Cardiac fibroblast (primary cell): ENCODE measurements at regions not wholly inside any gene's neighbourhood (a gene's known extent, or its start where the extent isn't known, plus 50 kb on each side); places are given as distances from the start of the nearest gene placed in this dataset.

ENCODE experiments used
- DNase-seq, 2 donors: peaks; one replicate each; pipeline versions ENCODE4 v3.0.0 to v3.0.0-alpha.2; 2010; ENCODE audit warnings: low read depth in 2 of 2
- H3K4me3 ChIP-seq, 2 donors: replicated peaks in 1 of 2; 1 replicate in 1 of 2; 2 replicates in 1 of 2; pipeline ENCODE4 v1.5.1; 2011; ENCODE audit warnings: low read depth in 2 of 2, low read length in 2 of 2, mild to moderate bottlenecking in 2 of 2, moderate library complexity in 1 of 2
- TF ChIP-seq, protein P1 (sequence below): IDR thresholded peaks from one replicate; pipeline ENCODE4 v1.5.1; 2011; ENCODE audit warnings: low read depth, mild to moderate bottlenecking, low read length, inconsistent platforms

DNA sequence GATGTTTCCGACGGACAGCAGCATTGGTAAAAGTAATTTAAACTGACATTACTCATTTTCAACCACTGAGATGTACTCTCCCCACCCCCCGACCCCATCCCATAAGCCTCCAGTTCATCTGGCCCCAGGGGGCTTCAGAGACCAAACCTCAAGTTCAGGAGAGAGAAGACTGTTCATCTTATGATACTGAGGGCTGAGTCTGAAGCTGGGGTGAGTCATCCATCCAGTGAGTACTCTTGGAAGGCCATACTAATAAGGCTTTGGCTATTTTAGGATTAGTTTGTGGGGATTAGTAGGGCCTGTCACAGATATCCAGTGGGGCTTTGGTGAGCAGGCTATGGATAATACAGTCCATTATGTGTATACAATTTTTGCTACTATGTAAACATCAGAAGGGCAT is 125.3 kb upstream of the APCDD1 start:
- no peak overlapping the region for H3K4me3 ChIP-seq
- DNase-seq: peak; percentile 2 to 4
- TF ChIP-seq, protein P1, sequence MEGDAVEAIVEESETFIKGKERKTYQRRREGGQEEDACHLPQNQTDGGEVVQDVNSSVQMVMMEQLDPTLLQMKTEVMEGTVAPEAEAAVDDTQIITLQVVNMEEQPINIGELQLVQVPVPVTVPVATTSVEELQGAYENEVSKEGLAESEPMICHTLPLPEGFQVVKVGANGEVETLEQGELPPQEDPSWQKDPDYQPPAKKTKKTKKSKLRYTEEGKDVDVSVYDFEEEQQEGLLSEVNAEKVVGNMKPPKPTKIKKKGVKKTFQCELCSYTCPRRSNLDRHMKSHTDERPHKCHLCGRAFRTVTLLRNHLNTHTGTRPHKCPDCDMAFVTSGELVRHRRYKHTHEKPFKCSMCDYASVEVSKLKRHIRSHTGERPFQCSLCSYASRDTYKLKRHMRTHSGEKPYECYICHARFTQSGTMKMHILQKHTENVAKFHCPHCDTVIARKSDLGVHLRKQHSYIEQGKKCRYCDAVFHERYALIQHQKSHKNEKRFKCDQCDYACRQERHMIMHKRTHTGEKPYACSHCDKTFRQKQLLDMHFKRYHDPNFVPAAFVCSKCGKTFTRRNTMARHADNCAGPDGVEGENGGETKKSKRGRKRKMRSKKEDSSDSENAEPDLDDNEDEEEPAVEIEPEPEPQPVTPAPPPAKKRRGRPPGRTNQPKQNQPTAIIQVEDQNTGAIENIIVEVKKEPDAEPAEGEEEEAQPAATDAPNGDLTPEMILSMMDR: no peak

DNA sequence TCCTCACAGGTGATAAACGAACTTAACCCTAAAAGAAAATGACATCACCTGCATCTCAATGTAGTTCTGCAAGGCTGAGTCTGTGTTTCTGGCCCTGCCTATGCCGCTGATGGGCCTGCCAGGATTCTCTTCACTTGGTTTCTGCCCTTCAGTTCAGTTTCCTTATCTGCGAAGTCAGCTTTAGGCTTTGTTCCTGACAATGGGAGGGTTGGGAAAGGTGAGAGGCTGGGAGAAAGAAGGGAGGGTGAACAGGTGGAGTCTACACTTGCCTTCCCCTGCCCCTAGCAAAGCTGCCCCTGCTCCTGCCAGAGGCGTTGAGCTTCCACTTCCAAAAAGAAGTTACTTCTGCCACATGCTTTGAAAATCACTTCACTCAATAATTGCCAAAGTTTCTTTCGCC is 124.0 kb upstream of the APCDD1 start:
- TF ChIP-seq, protein P1: no peak
- DNase-seq: no peak
- H3K4me3 ChIP-seq: no peak overlapping the region

DNA sequence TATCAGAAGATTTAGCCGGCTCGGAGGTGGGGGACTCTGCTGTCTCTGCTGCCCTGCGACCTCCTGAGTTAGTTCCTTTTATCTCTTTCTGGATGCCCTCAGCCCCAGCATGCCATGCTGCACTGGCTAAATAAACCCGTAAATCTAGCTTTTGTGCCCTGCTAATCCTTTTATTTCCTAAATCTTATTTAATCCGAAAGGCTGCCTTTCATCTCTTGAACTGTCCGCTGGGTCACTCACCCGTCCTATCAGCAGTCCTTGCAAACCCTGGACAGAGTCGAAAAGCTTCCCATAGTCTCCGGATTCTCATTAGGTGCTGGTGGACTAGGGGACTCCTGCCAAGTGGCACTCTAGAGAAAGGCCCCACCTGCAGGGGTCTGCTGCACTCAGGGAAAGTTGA is 122.0 kb upstream of the APCDD1 start:
- no peak overlapping the region for H3K4me3 ChIP-seq
- TF ChIP-seq, protein P1: no peak
- DNase-seq: no peak

DNA sequence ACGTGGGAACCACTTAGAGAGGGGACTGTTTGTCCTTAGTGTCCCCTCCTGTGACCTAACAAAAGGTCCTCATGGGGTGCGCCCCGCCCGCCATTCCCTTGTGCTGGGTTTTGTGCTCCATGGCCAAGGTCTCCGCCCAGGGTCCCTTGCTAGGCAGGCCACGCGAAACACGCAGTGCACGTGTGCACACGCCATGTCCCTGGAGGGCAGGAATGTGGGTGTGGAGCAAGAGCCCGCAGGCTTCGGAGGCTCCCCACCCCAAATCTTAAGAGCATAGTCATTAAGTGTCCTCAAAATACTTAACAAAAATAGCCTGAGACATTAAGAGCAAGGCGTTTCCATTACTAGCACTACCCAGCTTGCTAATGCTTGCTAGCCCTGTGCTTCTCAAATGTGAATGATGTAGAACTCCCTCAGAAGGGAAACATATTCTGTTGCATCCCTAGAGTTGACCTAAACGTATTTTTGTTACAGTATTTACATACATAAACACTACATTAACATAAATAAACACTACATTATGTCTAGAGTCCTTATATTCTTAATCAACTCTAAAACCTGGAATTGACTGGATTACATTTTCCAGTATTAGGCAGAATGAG is 117.6 kb upstream of the APCDD1 start:
- DNase-seq: no peak
- no peak overlapping the region for H3K4me3 ChIP-seq
- TF ChIP-seq, protein P1: no peak

DNA sequence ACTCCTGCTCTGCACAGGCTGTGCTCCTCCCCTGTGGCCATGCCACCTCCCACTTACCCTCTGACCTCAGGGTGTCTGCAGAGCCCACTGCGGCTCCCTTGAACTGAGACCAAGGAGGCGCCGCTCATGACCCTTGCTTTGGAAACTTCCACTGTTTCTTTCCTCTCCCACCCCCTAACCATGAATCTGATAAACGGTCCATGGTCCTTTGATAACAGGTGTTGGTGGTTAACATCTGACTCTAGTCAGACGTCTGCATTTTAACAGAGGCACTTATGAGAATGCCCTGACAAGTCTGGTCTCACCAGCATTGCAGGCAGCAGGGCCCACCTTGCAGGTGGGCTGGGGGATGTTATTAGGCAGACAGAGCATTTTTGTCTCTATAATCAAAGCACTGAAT is 113.6 kb upstream of the APCDD1 start:
- H3K4me3 ChIP-seq: no peak overlapping the region
- no peak for DNase-seq
- TF ChIP-seq, protein P1: no peak

DNA sequence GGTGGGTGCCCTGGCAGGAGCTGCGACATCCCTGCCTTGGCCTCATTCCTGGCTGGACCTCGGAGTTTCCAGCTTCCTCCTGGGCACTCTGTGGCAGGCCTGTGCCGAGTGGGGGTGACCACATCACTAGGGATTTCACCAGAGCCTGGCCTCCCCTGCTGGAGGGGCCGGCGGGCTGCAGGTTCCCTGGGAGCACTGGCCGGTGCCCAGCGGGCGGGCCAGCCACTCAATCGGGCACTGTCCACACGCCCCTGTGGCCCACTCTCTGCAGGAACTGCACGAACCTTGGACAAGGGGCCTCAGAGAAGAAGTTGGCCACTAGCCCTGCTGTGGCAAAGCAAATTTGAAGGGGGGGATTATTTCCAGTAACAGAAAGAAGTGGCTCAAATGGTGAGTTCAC is 110.7 kb upstream of the APCDD1 start:
- H3K4me3 ChIP-seq: no peak overlapping the region
- TF ChIP-seq, protein P1: no peak
- DNase-seq: no peak
